IMR-90 (cell line): ENCODE measurements at regions not wholly inside any gene's neighbourhood (a gene's known extent, or its start where the extent isn't known, plus 50 kb on each side); places are given as distances from the start of the nearest gene placed in this dataset.

ENCODE experiments used
- ATAC-seq: fragments of 200-7000 bp; cut with Tn5 transposase; 2 replicates; pipeline ENCODE4 v1.9.1; 2020; ENCODE audit warnings: low read depth, mild to moderate bottlenecking, moderate library complexity
- BruUV-seq: library from RNA; stranded (reverse); fragments of 400-500 nt; replicated peaks from 2 replicates; lab custom pipeline; 2021; lab: Mats Ljungman, UMichigan
- CTCF ChIA-PET: fragments of 300-600 bp; formaldehyde crosslinking; extraction: SDS; loops from one replicate; lab custom pipeline; 2021; ENCODE audit warnings: antibody characterized with exemption; lab: Yijun Ruan, JAX
- POLR2A ChIA-PET: fragments of 300-600 bp; sonication (Branson Sonifier 250); formaldehyde crosslinking; loops from one replicate; lab custom pipeline; 2022; ENCODE audit warnings: antibody characterized with exemption; ENCODE audit not compliant: unreplicated experiment; lab: Charles Lee
- DNase-seq: peaks from one replicate; pipeline ENCODE4 v3.0.0; 2013
- H2AFZ ChIP-seq: replicated peaks from 2 replicates; pipeline ENCODE3; 2013; ENCODE audit warnings: low read length, mild to moderate bottlenecking; ENCODE audit not compliant: poor library complexity
- H2AK5ac ChIP-seq: 2 replicates; pipeline ENCODE4 v1.6.1; 2013; ENCODE audit warnings: low read depth, low read length, inconsistent platforms
- H2AK9ac ChIP-seq: replicated peaks from 2 replicates; pipeline ENCODE3; 2013; ENCODE audit warnings: mild to moderate bottlenecking, low read depth, low read length, moderate library complexity; ENCODE audit not compliant: poor library complexity
- H2BK120ac ChIP-seq: 2 replicates; pipeline ENCODE4 v1.6.1; 2013; ENCODE audit warnings: low read depth, low read length, inconsistent platforms
- H2BK15ac ChIP-seq: 3 replicates; pipeline ENCODE4 v1.6.1; 2013; ENCODE audit warnings: low read depth, low read length, inconsistent platforms
- H2BK20ac ChIP-seq: 2 replicates; pipeline ENCODE4 v1.6.1; 2013; ENCODE audit warnings: low read depth, mild to moderate bottlenecking, inconsistent platforms, low read length, moderate library complexity
- H2BK5ac ChIP-seq: 2 replicates; pipeline ENCODE4 v1.6.1; 2013; ENCODE audit warnings: mild to moderate bottlenecking, low read depth, low read length, inconsistent platforms; ENCODE audit not compliant: poor library complexity, severe bottlenecking
- H3K14ac ChIP-seq: replicated peaks from 2 replicates; pipeline ENCODE4 v1.6.1; 2013; ENCODE audit warnings: low read depth, low read length, inconsistent platforms
- H3K18ac ChIP-seq: 2 replicates; pipeline ENCODE4 v1.6.1; 2013; ENCODE audit warnings: low read depth, low read length, control low read depth
- H3K23ac ChIP-seq: 2 replicates; pipeline ENCODE4 v1.6.1; 2013; ENCODE audit warnings: low read depth, low read length, inconsistent platforms
- H3K27ac ChIP-seq: 2 replicates; pipeline ENCODE4 v1.5.1; 2013; ENCODE audit warnings: mild to moderate bottlenecking, control low read depth, low read length; ENCODE audit not compliant: insufficient read depth
- H3K27me3 ChIP-seq: 2 replicates; pipeline ENCODE4 v1.6.1; 2013; ENCODE audit warnings: low read length; ENCODE audit not compliant: control insufficient read depth, insufficient read depth
- H3K36me3 ChIP-seq: 2 replicates; pipeline ENCODE4 v1.6.1; 2013; ENCODE audit warnings: low read length, mixed read lengths; ENCODE audit not compliant: control insufficient read depth, insufficient read depth
- H3K4ac ChIP-seq: 2 replicates; pipeline ENCODE4 v1.6.1; 2013; ENCODE audit warnings: low read depth, low read length, inconsistent platforms
- H3K4me1 ChIP-seq: 2 replicates; pipeline ENCODE4 v1.6.1; 2013; ENCODE audit warnings: low read length, mixed read lengths; ENCODE audit not compliant: control insufficient read depth, insufficient read depth
- H3K4me2 ChIP-seq: 2 replicates; pipeline ENCODE4 v1.6.1; 2013; ENCODE audit warnings: low read depth, mild to moderate bottlenecking, control low read depth, low read length, moderate library complexity
- H3K4me3 ChIP-seq: 2 replicates; pipeline ENCODE4 v1.5.1; 2013; ENCODE audit warnings: low read depth, mild to moderate bottlenecking, control low read depth, low read length, moderate library complexity; ENCODE audit not compliant: insufficient read depth
- H3K56ac ChIP-seq: 2 replicates; pipeline ENCODE4 v1.6.1; 2013; ENCODE audit warnings: low read length, inconsistent platforms; ENCODE audit not compliant: insufficient read depth; ENCODE audit errors: extremely low read depth
- H3K79me1 ChIP-seq, 2 experiments: 2 replicates each; pipeline ENCODE4 v1.6.1; 2013; ENCODE audit warnings: low read length in 2 of 2, inconsistent platforms in 1 of 2, low read depth in 1 of 2
- H3K9ac ChIP-seq: 2 replicates; pipeline ENCODE4 v1.6.1; 2013; ENCODE audit warnings: low read depth, low read length, control low read depth
- H3K9me1 ChIP-seq: 2 replicates; pipeline ENCODE4 v1.6.1; 2013; ENCODE audit warnings: low read length, inconsistent platforms; ENCODE audit not compliant: insufficient read depth
- H3K9me3 ChIP-seq: 2 replicates; pipeline ENCODE4 v1.6.1; 2013; ENCODE audit warnings: low read length; ENCODE audit not compliant: control insufficient read depth, insufficient read depth
- H4K20me1 ChIP-seq: 2 replicates; pipeline ENCODE4 v1.6.1; 2013; ENCODE audit warnings: low read length, inconsistent platforms; ENCODE audit not compliant: insufficient read depth
- H4K5ac ChIP-seq: 2 replicates; pipeline ENCODE4 v1.6.1; 2013; ENCODE audit warnings: mild to moderate bottlenecking, low read depth, low read length, control low read depth
- H4K8ac ChIP-seq, 2 experiments: 2 replicates each; pipeline ENCODE4 v1.6.1; 2013; ENCODE audit warnings: low read depth in 2 of 2, low read length in 2 of 2, control low read depth in 1 of 2, inconsistent platforms in 1 of 2
- H4K91ac ChIP-seq: 2 replicates; pipeline ENCODE4 v1.6.1; 2013; ENCODE audit warnings: low read depth, low read length, inconsistent platforms; ENCODE audit not compliant: insufficient read depth
- BHLHE40 ChIP-seq: fragments of 150-350 bp; IDR thresholded peaks from 2 replicates; pipeline ENCODE4 v1.6.1; 2016; ENCODE audit warnings: mild to moderate bottlenecking, low read depth, low read length
- CEBPB ChIP-seq: IDR thresholded peaks from 2 replicates; pipeline ENCODE4 v1.6.1; 2012; ENCODE audit warnings: low read depth, low read length, improper control_type of control experiment
- CHD1 ChIP-seq: IDR thresholded peaks from 2 replicates; pipeline ENCODE4 v1.6.1; 2012; ENCODE audit warnings: low read depth, low read length, improper control_type of control experiment
- FOS ChIP-seq: fragments of 150-350 bp; IDR thresholded peaks from 2 replicates; pipeline ENCODE4 v1.6.1; 2016; ENCODE audit warnings: low read depth, low read length
- MAFK ChIP-seq: IDR thresholded peaks from 2 replicates; pipeline ENCODE4 v1.6.1; 2012; ENCODE audit warnings: low read depth, low read length, improper control_type of control experiment
- MAZ ChIP-seq: IDR thresholded peaks from 2 replicates; pipeline ENCODE4 v1.6.1; 2012; ENCODE audit warnings: low read depth, mild to moderate bottlenecking, low read length, improper control_type of control experiment, moderate library complexity, borderline replicate concordance
- MXI1 ChIP-seq: IDR thresholded peaks from 2 replicates; pipeline ENCODE4 v1.6.1; 2012; ENCODE audit warnings: low read depth, mild to moderate bottlenecking, low read length, moderate library complexity, borderline replicate concordance
- NFE2L2 ChIP-seq: fragments of 150-350 bp; IDR thresholded peaks from 2 replicates; pipeline ENCODE4 v1.6.1; 2016; ENCODE audit warnings: low read depth, mild to moderate bottlenecking, low read length
- POLR2A ChIP-seq: IDR thresholded peaks from 2 replicates; pipeline ENCODE4 v1.6.1; 2012; ENCODE audit warnings: mild to moderate bottlenecking, low read depth, low read length
- RAD21 ChIP-seq: IDR thresholded peaks from 2 replicates; pipeline ENCODE4 v1.6.1; 2012; ENCODE audit warnings: low read length, improper control_type of control experiment
- RFX5 ChIP-seq: IDR thresholded peaks from 2 replicates; pipeline ENCODE4 v1.8.0; 2012; ENCODE audit warnings: low read depth, mild to moderate bottlenecking, low read length, moderate library complexity
- SMC3 ChIP-seq: fragments of 150-350 bp; IDR thresholded peaks from 2 replicates; pipeline ENCODE4 v1.6.1; 2016; ENCODE audit warnings: low read depth, mild to moderate bottlenecking, antibody characterized with exemption, low read length, moderate library complexity
- USF2 ChIP-seq: fragments of 150-350 bp; IDR thresholded peaks from 2 replicates; pipeline ENCODE4 v1.6.1; 2017; ENCODE audit warnings: mild to moderate bottlenecking, antibody characterized with exemption, low read length, low read depth
- WGBS, 2 experiments: methylation state at CpG; one replicate each; pipeline versions ENCODE4 v1.1.5 to v1.1.7; 2013; ENCODE audit warnings: missing lambda C conversion rate in 2 of 2; ENCODE audit not compliant: insufficient read length in 1 of 2; ENCODE audit errors: extremely low coverage in 2 of 2; 5-methylcytosine and 5-hydroxymethylcytosine counted together
- dilution Hi-C: fragments of 300-500 bp; cut with HindIII; formaldehyde crosslinking; loops from one replicate; pipeline ENCODE4 v1.14.3; 2018; ENCODE audit warnings: low sequenced_read_pairs; ENCODE audit not compliant: unreplicated experiment
- in situ Hi-C: fragments of 300-500 bp; cut with MboI; formaldehyde crosslinking; loops from 3 replicates; pipeline ENCODE4 v1.14.3; 2019; ENCODE audit warnings: low sequenced_read_pairs, inconsistent platforms, mixed read lengths
- intact Hi-C: fragments of 100-400 bp; cut with micrococcal nuclease; formaldehyde crosslinking; loops from 2 replicates; pipeline ENCODE4 v1.10.0; 2022
- TF ChIP-seq, protein P1 (sequence below): conservative IDR thresholded peaks from 2 replicates; pipeline ENCODE4 v1.5.1; 2012; ENCODE audit warnings: mild to moderate bottlenecking, low read depth, low read length, improper control_type of control experiment

DNA sequence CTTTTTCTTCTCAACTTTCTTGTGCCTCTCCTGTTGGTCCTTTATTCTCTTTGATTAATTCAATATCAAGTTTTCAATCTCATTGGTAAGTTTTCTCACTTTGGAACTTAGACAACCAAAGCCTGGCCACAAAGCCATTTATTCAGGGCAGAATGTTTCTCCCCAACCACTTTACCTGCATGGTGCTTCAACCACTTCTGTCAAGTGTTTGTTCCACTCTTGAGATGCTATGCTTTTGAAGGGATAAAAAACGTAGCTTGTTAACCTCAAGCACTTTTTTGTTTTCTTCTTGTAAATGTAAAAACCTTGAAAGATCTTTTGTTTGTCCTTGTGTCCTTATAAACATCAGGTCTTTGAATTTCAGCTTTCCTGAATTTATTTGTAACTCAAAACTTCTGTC, 966.7 kb downstream of the MAT2B start:
- WGBS, 2 experiments, result no CpG with 5 or more reads among the region's 1 CpG
- Histone ChIP-seq H3K27ac (no peak overlapping the region), H4K8ac (no peak overlapping the region), H2BK5ac (no peak overlapping the region), H3K36me3 (no peaks in the 10 kb centered on the region), H2BK120ac (no peak overlapping the region), H4K91ac (no peak overlapping the region), H3K79me1 (no peaks in the 10 kb centered on the region), H3K18ac (no peak overlapping the region), H2AFZ (no peak overlapping the region), H2BK15ac (no peak overlapping the region), H3K9ac (no peak overlapping the region), H3K4me3 (no peak overlapping the region), H3K23ac (no peak overlapping the region), H3K4ac (no peak overlapping the region), H2AK9ac (no peak overlapping the region), H3K9me1 (no peaks in the 10 kb centered on the region), H2AK5ac (no peak overlapping the region), H2BK20ac (no peak overlapping the region), H3K27me3 (no peaks in the 10 kb centered on the region), H3K4me2 (no peak overlapping the region), H4K20me1 (no peaks in the 10 kb centered on the region), H3K4me1 (no peaks in the 10 kb centered on the region), H4K5ac (no peak overlapping the region), H3K9me3 (no peaks in the 10 kb centered on the region), H3K14ac (no peak overlapping the region), H3K56ac (no peak overlapping the region)
- dilution Hi-C loops, result no loop called here
- ChIA-PET POLR2A (no interaction called here), CTCF (no interaction called here)
- TF ChIP-seq RFX5 (no peak), USF2 (no peak), RAD21 (no peak), SMC3 (no peak), NFE2L2 (no peak), POLR2A (no peak), FOS (no peak), BHLHE40 (no peak), MAZ (no peak), MXI1 (no peak), CHD1 (no peak), MAFK (no peak), CEBPB (no peak)
- TF ChIP-seq, protein P1, sequence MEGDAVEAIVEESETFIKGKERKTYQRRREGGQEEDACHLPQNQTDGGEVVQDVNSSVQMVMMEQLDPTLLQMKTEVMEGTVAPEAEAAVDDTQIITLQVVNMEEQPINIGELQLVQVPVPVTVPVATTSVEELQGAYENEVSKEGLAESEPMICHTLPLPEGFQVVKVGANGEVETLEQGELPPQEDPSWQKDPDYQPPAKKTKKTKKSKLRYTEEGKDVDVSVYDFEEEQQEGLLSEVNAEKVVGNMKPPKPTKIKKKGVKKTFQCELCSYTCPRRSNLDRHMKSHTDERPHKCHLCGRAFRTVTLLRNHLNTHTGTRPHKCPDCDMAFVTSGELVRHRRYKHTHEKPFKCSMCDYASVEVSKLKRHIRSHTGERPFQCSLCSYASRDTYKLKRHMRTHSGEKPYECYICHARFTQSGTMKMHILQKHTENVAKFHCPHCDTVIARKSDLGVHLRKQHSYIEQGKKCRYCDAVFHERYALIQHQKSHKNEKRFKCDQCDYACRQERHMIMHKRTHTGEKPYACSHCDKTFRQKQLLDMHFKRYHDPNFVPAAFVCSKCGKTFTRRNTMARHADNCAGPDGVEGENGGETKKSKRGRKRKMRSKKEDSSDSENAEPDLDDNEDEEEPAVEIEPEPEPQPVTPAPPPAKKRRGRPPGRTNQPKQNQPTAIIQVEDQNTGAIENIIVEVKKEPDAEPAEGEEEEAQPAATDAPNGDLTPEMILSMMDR, result no peak
- DNase-seq, result no peak
- ATAC-seq, result no peak
- no TSS peak for BruUV-seq
- intact Hi-C loops, result no loop called here
- in situ Hi-C loops, result loop anchor here (10.0 kb wide), 1 partner anchor 427 kb away; no protein-coding TSS in a partner anchor
